ENCODE measurements at regions not wholly inside any gene's neighbourhood (a gene's known extent, or its start where the extent isn't known, plus 50 kb on each side); places are given as distances from the start of the nearest gene placed in this dataset.
"Not testable (repeated sequence)": the region's sequence is repeated elsewhere in the genome, so short reads cannot be mapped to it uniquely, and the experiment has no call there.

- TF ChIP-seq CTCF (IDR thresholded peaks at IDR 0.05; ENCODE audit: borderline replicate concordance, insufficient read depth, low read depth, low read length), result no peak
- no peak overlapping the region for H3K4me3 ChIP-seq (ENCODE audit: low read depth, low read length)
Observed at GRCh38 chrX:2640436-2641150, 50.5 kb upstream of the CD99 start.

GRCh38 chrX:2638279-2638678 lies 52.8 kb upstream of the CD99 start:
- no peak for TF ChIP-seq CTCF (IDR thresholded peaks at IDR 0.05; ENCODE audit: borderline replicate concordance, insufficient read depth, low read depth, low read length)

GRCh38 chrX:2635342-2635741 lies 55.8 kb upstream of the CD99 start:
- TF ChIP-seq CTCF (IDR thresholded peaks at IDR 0.05; ENCODE audit: borderline replicate concordance, insufficient read depth, low read depth, low read length), result no peak
- H3K4me3 ChIP-seq (ENCODE audit: low read depth, low read length), result no peak overlapping the region

More at GRCh38 chrX:2638279-2638678, 52.8 kb upstream of the CD99 start:
- no peak overlapping the region for H3K4me3 ChIP-seq (ENCODE audit: low read depth, low read length)

- TF ChIP-seq CTCF (IDR thresholded peaks at IDR 0.05; ENCODE audit: borderline replicate concordance, insufficient read depth, low read depth, low read length), result no peak
- H3K4me3 ChIP-seq (ENCODE audit: low read depth, low read length), result no peak overlapping the region
Observed at GRCh38 chrX:2632533-2633504, 58.3 kb upstream of the CD99 start.

- H3K4me3 ChIP-seq (ENCODE audit: low read depth, low read length), result no peak overlapping the region
- TF ChIP-seq CTCF (IDR thresholded peaks at IDR 0.05; ENCODE audit: borderline replicate concordance, insufficient read depth, low read depth, low read length), result no peak
Observed at GRCh38 chrX:2631743-2632532, 59.2 kb upstream of the CD99 start.

GRCh38 chrX:2630935-2631742 lies 60.0 kb upstream of the CD99 start:
- H3K4me3 ChIP-seq (ENCODE audit: low read depth, low read length), result not testable (repeated sequence)

GRCh38 chrX:2630008-2630934 lies 60.8 kb upstream of the CD99 start:
- H3K4me3 ChIP-seq (ENCODE audit: low read depth, low read length), result not testable (repeated sequence)
